HS-5 (cell line): ENCODE measurements at regions not wholly inside any gene's neighbourhood (a gene's known extent, or its start where the extent isn't known, plus 50 kb on each side); places are given as distances from the start of the nearest gene placed in this dataset.
A peak's percentile ranks its signal among the peaks of the same experiment; 100 is the strongest.

ENCODE experiments used
- DNase-seq: peaks from one replicate; pipeline ENCODE4 v3.0.0-alpha.2; 2012; ENCODE audit warnings: low read depth

- DNase-seq: no peak
Measured at GRCh38 chr3:73867524-73867923, 242.8 kb upstream of the PDZRN3 start.

- DNase-seq: no peak
Measured at GRCh38 chr3:73866846-73867245, 242.1 kb upstream of the PDZRN3 start.

GRCh38 chr3:73863546-73864079 lies 238.9 kb upstream of the PDZRN3 start:
- DNase-seq: no peak

GRCh38 chr3:73855813-73856212 lies 231.1 kb upstream of the PDZRN3 start:
- DNase-seq: no peak

GRCh38 chr3:73848173-73848906 lies 223.6 kb upstream of the PDZRN3 start:
- DNase-seq: no peak

GRCh38 chr3:73846951-73847350 lies 222.2 kb upstream of the PDZRN3 start:
- DNase-seq: no peak

- no peak for DNase-seq
Measured at GRCh38 chr3:73839032-73839431, 214.3 kb upstream of the PDZRN3 start.

- DNase-seq: no peak
Measured at GRCh38 chr3:73835945-73836344, 211.2 kb upstream of the PDZRN3 start.

GRCh38 chr3:73832426-73832825 lies 207.7 kb upstream of the PDZRN3 start:
- DNase-seq: no peak

GRCh38 chr3:73828348-73828747 lies 203.6 kb upstream of the PDZRN3 start:
- DNase-seq: no peak

- DNase-seq: no peak
Measured at GRCh38 chr3:73827725-73828211, 203.0 kb upstream of the PDZRN3 start.

GRCh38 chr3:73827204-73827603 lies 202.5 kb upstream of the PDZRN3 start:
- DNase-seq: no peak

- DNase-seq: peak; percentile 14
Measured at GRCh38 chr3:73820896-73821295, 196.2 kb upstream of the PDZRN3 start.

- DNase-seq: peak; percentile 3
Measured at GRCh38 chr3:73820431-73820830, 195.7 kb upstream of the PDZRN3 start.

- DNase-seq: no peak
Measured at GRCh38 chr3:73815966-73816365, 191.2 kb upstream of the PDZRN3 start.

- DNase-seq: no peak
Measured at GRCh38 chr3:73813692-73814292, 189.1 kb upstream of the PDZRN3 start.

GRCh38 chr3:73813291-73813690 lies 188.6 kb upstream of the PDZRN3 start:
- DNase-seq: peak; percentile 3

GRCh38 chr3:73812054-73812453 lies 187.3 kb upstream of the PDZRN3 start:
- no peak for DNase-seq

GRCh38 chr3:73808862-73809509 lies 184.2 kb upstream of the PDZRN3 start:
- no peak for DNase-seq

GRCh38 chr3:73805435-73805834 lies 180.7 kb upstream of the PDZRN3 start:
- DNase-seq: no peak

- no peak for DNase-seq
Measured at GRCh38 chr3:73804204-73804603, 179.5 kb upstream of the PDZRN3 start.

- DNase-seq: no peak
Measured at GRCh38 chr3:73801444-73801843, 176.7 kb upstream of the PDZRN3 start.

GRCh38 chr3:73797311-73797710 lies 172.6 kb upstream of the PDZRN3 start:
- no peak for DNase-seq
